OCI-LY7 (cell line): ENCODE measurements at regions not wholly inside any gene's neighbourhood (a gene's known extent, or its start where the extent isn't known, plus 50 kb on each side); places are given as distances from the start of the nearest gene placed in this dataset.

Source experiments
- CTCF ChIP-seq: fragments of 200-600 bp; sonication (generic); conservative IDR thresholded peaks from 2 replicates; pipeline ENCODE4 v1.5.1; 2014; ENCODE audit warnings: mild to moderate bottlenecking, antibody characterized with exemption, low read length, moderate library complexity, mixed read lengths
- EZH2phosphoT487 ChIP-seq: fragments of 200-600 bp; sonication (generic); IDR thresholded peaks from 2 replicates; pipeline ENCODE4 v1.6.1; 2018; ENCODE audit warnings: low read depth, borderline replicate concordance, mild to moderate bottlenecking, mixed run types, antibody characterized with exemption, low read length, moderate library complexity, mixed read lengths

DNA sequence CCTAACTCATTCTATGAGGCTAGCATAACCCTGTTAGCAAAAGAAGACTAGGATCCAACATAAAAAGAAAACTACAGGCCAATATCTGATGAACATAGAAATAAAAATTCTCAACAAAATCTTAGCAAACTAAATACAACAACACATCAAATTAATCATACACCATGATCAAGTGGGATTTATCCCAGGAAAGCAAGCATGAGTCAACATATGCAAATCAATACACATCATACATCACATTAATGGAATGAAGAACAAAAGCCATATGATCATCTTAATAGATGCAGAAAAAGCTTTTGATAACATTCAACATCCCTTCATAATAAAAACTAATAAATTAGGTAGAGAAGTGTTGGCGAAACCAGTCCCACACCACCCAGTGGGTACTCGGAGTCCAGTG, 136.1 kb upstream of the MME start:
- TF ChIP-seq CTCF (no peak), EZH2phosphoT487 (no peak)
